ENCODE measurements at regions not wholly inside any gene's neighbourhood (a gene's known extent, or its start where the extent isn't known, plus 50 kb on each side); places are given as distances from the start of the nearest gene placed in this dataset.
"Not testable (repeated sequence)": the region's sequence is repeated elsewhere in the genome, so short reads cannot be mapped to it uniquely, and the experiment has no call there.

GRCh38 chr9:26220367-26220766 is 542.1 kb upstream of the TUSC1 start:
- no peak for DNase-seq

- no peak for DNase-seq
Measured at GRCh38 chr9:26219961-26220360, 541.7 kb upstream of the TUSC1 start.

GRCh38 chr9:26216702-26217101 is 538.5 kb upstream of the TUSC1 start:
- DNase-seq = no peak

GRCh38 chr9:26214713-26215444 is 536.6 kb upstream of the TUSC1 start:
- DNase-seq = not testable (repeated sequence)

DNA sequence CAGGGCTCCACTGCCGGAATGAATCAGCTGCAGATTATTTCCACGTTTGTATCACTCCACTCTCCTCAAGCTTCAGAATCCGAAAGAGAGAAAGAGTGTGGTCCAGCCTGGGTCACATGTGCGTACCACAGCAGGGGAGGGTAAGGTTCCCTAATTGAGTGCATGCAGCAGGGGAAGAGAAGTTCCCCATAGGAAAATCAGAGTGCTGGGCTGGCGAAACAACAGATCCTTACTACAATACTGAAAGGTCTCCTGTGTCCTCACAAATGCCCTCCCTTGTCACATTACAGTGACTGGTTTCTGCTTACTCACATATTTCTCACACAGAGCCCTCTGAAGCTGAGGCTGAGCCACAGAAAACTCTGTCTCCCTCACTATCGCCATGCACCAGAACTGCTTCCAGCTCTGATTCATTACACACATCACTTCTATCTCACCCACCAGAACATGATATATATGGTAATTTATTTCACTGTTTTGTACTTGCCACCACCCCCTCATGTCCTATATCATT is 532.2 kb upstream of the TUSC1 start:
- DNase-seq = no peak

DNA sequence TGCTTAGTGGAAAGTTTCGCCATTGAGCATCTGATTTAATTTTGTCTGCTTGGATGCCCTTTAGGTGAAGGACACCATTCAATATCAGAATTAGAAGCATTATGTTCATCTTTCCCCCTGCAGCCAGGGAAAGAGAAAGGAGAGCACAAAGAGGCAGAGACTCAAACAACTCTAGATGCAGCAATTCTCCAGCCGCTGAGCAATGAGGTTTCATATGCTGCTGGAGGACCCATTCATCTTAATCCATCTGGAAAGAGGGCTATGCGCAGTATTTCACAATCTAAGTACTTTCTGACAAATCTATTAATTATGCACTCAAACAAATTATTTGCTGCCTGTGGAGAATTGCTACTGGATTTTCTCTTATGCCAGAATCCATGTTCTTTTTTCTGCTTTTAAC is 527.0 kb upstream of the TUSC1 start:
- no peak for DNase-seq

- no peak for DNase-seq
Measured at GRCh38 chr9:26193237-26193636, 515.0 kb upstream of the TUSC1 start.

DNA sequence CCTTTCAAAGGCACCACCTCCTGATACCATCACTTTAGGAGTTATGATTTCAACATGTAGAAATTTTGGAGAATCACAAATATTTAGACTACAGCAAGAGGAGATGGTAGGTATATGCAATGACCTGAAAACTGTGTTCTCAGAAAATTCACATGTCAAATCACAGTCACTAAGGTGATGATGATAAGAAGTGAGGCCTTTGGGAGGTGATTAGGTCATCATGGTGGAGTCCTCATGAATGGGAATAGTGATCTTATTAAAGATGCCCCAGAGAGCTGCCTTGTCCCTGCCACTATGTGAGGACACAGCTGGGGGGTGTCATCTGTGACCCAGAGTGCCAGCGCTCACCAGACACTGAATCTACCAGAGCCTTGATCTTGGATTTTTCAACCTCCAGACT is 513.5 kb upstream of the TUSC1 start:
- DNase-seq = no peak

- DNase-seq = no peak
Measured at GRCh38 chr9:26181836-26182235, 503.6 kb upstream of the TUSC1 start.

GRCh38 chr9:26176628-26177027 is 498.4 kb upstream of the TUSC1 start:
- no peak for DNase-seq

GRCh38 chr9:26175264-26175663 is 497.0 kb upstream of the TUSC1 start:
- DNase-seq = no peak

DNA sequence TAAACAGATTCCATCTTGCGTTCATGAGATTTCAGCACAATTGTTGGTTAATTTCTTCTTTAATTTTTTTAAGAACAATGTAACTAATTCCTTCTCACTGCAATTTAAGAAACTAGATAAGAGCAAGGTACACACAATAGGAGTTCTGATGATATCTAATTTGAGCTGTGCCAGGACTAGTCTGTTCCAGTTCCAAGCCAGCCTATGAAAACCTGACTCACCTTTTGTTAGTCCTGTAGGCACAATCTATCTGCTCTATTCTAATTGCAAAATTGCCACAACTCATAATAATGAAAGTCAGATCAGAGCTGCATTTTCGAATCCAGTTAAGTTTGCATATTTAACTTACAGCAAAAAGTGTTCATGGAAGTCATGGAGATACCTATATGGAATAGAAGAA is 494.1 kb upstream of the TUSC1 start:
- DNase-seq = no peak

- no peak for DNase-seq
Measured at GRCh38 chr9:26171691-26172090, 493.4 kb upstream of the TUSC1 start.

- no peak for DNase-seq
Measured at GRCh38 chr9:26170190-26170589, 491.9 kb upstream of the TUSC1 start.

DNA sequence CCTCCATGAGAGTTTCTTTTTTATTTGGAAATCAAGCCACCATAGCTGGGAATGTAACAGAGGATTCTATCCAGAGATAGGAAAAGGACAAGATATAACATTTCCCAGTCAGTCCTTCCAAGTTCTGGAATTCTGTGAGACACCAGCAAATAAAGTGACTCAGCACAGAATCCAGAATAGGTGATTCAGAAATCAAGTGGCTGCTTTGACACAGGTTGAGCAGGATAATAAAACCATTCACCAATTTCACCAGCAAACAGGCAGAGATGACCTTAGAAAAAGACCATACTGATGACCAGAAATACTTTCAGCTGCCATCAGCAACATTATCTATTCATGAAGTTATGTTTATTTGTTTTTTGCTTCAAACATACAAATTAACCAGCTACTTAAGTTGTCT is 491.5 kb upstream of the TUSC1 start:
- no peak for DNase-seq

- no peak for DNase-seq
Measured at GRCh38 chr9:26166537-26166936, 488.3 kb upstream of the TUSC1 start.

GRCh38 chr9:26165426-26165825 is 487.2 kb upstream of the TUSC1 start:
- no peak for DNase-seq

- no peak for DNase-seq
Measured at GRCh38 chr9:26163931-26164330, 485.7 kb upstream of the TUSC1 start.

DNA sequence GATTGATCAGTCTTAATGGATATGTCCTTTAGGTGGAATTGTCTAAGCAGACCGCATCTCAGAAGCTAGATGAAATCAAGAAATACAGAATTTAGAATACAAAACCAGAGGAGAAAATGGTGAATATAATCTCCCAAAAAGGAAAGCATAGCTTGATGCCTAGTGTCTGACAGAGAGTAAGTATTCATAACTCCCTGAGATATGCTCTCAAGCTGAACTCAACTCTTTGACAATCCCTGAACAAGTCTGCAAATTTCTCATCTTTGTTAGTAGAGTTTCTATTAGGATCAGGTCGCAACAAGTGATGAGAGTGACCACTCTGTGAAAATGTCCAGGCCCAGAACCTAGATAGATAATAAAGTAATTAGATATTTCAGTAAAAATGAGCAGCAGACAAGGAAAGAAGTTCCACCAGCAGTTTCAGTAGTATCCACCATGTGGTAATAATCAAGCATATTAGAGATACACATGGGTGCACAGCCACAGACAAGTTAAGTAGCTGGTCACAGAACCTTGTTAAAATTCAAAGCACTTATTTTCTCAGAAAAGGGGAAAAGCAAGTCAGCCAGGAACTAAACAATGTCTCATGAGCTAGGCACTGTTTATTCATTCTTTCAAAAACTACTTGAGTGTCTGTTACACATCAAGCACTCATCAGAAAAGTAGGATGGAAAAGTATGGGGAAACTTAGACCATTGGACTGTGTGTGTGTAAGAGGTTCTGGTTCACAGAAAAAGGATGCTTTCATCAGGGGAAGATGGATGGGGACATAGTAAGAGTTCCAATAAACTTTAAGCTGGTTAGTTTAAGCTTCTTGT is 481.5 kb upstream of the TUSC1 start:
- no peak for DNase-seq

- DNase-seq = peak; percentile 80
Measured at GRCh38 chr9:26158631-26159150, 480.4 kb upstream of the TUSC1 start.

DNA sequence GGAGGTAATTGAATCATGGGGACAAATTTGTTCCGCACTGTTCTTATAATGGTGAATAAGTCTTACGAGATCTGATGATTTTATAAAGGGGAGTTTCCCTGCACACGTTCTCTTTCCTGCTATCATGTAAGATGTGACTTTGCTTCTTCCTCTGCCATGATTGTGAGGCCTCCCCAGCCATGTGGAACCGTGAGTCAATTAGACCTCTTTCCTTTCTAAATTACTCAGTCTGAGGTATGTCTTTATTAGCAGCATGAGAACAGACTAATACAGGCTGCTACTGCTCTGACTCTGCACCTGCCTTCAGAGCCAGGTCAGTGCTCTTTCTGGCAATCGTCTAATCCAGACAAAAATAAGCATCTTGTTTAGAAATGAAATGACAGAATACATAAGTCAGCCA is 479.2 kb upstream of the TUSC1 start:
- no peak for DNase-seq

GRCh38 chr9:26152350-26152749 is 474.1 kb upstream of the TUSC1 start:
- DNase-seq = no peak

- no peak for DNase-seq
Measured at GRCh38 chr9:26148128-26148527, 469.9 kb upstream of the TUSC1 start.

DNA sequence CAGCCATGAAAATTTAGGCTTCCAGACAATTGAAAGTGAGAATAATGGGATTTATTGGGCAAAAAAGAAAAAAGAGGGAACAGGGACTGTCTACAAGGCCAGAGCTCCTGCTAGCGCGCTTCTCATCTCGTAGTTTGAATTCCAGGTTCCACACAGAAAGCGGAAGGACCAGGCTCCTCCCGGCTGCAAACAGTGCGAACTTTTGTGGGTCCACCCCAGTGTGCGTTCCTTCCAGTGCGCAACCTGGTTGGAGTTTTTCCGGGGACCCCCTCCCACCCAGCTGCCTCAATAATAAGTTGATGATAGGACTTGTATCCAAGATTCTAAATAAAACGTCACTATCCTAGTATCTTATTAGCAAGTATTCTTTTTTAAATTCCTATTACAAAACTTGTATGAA is 467.7 kb upstream of the TUSC1 start:
- DNase-seq = no peak

Measured in GF-D8 (cell line).